WTC11 (cell line): ENCODE measurements at regions not wholly inside any gene's neighbourhood (a gene's known extent, or its start where the extent isn't known, plus 50 kb on each side); places are given as distances from the start of the nearest gene placed in this dataset.

Experiments used
- ETV6 ChIP-seq: sonication (generic); formaldehyde crosslinking; IDR thresholded peaks from 2 replicates; pipeline ENCODE4 v1.8.1; 2022; ENCODE audit warnings: mild to moderate bottlenecking, missing genetic modification reagents
- MAX ChIP-seq: sonication (generic); formaldehyde crosslinking; IDR thresholded peaks from 2 replicates; pipeline ENCODE4 v1.8.0; 2022; ENCODE audit warnings: mild to moderate bottlenecking, missing genetic modification reagents
- TEAD4 ChIP-seq: sonication (generic); formaldehyde crosslinking; IDR thresholded peaks from 2 replicates; pipeline ENCODE4 v1.8.0; 2022; ENCODE audit warnings: mild to moderate bottlenecking, missing genetic modification reagents
- TF ChIP-seq, protein P1 (sequence below): fragments of 200-600 bp; IDR thresholded peaks from 2 replicates; pipeline ENCODE4 v1.8.0; 2022; ENCODE audit warnings: antibody characterized with exemption
- TF ChIP-seq, protein P2 (sequence below): sonication (generic); formaldehyde crosslinking; IDR thresholded peaks from 2 replicates; pipeline ENCODE4 v1.8.1; 2023; ENCODE audit warnings: mild to moderate bottlenecking, moderate library complexity, missing genetic modification reagents
- TF ChIP-seq, protein P3 (sequence below): sonication (generic); formaldehyde crosslinking; IDR thresholded peaks from 2 replicates; pipeline ENCODE4 v1.8.1; 2022; ENCODE audit warnings: low read depth, missing genetic modification reagents, borderline replicate concordance

DNA sequence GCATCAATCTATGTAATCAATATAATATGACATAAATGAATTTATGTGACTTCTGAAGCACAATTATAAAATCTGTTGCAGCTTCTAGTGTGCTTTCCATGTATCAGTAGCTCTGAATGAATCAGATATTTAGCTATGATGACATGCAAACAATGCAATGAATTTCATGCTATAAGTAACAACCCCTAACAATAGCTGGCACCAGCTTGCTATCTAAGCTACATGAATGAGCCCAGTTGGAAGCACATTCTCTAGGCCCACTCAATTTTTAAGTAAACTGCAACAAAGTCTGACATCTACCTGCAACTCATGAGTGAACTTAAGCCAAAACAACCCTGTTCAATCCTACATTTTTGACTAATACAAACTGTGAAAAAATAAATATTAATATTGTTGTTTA lies 507.3 kb upstream of the ROBO1 start:
- TF ChIP-seq MAX = no peak
- TF ChIP-seq, protein P1, sequence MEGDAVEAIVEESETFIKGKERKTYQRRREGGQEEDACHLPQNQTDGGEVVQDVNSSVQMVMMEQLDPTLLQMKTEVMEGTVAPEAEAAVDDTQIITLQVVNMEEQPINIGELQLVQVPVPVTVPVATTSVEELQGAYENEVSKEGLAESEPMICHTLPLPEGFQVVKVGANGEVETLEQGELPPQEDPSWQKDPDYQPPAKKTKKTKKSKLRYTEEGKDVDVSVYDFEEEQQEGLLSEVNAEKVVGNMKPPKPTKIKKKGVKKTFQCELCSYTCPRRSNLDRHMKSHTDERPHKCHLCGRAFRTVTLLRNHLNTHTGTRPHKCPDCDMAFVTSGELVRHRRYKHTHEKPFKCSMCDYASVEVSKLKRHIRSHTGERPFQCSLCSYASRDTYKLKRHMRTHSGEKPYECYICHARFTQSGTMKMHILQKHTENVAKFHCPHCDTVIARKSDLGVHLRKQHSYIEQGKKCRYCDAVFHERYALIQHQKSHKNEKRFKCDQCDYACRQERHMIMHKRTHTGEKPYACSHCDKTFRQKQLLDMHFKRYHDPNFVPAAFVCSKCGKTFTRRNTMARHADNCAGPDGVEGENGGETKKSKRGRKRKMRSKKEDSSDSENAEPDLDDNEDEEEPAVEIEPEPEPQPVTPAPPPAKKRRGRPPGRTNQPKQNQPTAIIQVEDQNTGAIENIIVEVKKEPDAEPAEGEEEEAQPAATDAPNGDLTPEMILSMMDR = no peak
- TF ChIP-seq, protein P2, sequence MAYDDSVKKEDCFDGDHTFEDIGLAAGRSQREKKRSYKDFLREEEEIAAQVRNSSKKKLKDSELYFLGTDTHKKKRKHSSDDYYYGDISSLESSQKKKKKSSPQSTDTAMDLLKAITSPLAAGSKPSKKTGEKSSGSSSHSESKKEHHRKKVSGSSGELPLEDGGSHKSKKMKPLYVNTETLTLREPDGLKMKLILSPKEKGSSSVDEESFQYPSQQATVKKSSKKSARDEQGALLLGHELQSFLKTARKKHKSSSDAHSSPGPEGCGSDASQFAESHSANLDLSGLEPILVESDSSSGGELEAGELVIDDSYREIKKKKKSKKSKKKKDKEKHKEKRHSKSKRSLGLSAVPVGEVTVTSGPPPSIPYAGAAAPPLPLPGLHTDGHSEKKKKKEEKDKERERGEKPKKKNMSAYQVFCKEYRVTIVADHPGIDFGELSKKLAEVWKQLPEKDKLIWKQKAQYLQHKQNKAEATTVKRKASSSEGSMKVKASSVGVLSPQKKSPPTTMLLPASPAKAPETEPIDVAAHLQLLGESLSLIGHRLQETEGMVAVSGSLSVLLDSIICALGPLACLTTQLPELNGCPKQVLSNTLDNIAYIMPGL (CRISPR knock-in tag) = no peak
- no peak for TF ChIP-seq ETV6 (CRISPR knock-in tag)
- no peak for TF ChIP-seq TEAD4
- TF ChIP-seq, protein P3, sequence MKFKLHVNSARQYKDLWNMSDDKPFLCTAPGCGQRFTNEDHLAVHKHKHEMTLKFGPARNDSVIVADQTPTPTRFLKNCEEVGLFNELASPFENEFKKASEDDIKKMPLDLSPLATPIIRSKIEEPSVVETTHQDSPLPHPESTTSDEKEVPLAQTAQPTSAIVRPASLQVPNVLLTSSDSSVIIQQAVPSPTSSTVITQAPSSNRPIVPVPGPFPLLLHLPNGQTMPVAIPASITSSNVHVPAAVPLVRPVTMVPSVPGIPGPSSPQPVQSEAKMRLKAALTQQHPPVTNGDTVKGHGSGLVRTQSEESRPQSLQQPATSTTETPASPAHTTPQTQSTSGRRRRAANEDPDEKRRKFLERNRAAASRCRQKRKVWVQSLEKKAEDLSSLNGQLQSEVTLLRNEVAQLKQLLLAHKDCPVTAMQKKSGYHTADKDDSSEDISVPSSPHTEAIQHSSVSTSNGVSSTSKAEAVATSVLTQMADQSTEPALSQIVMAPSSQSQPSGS (CRISPR knock-in tag) = no peak
